Neural crest cell (in vitro differentiated cells): ENCODE measurements at regions not wholly inside any gene's neighbourhood (a gene's known extent, or its start where the extent isn't known, plus 50 kb on each side); places are given as distances from the start of the nearest gene placed in this dataset.

Experiments
- DNase-seq: peaks from one replicate; pipeline ENCODE4 v3.0.0; 2021; ENCODE audit warnings: low read depth, mixed read lengths, low spot score
- H3K27ac Mint-ChIP-seq: one replicate; pipeline ENCODE4 v1.8.0; 2021; ENCODE audit warnings: mild to moderate bottlenecking, mixed read lengths; ENCODE audit not compliant: unreplicated experiment
- H3K27me3 Mint-ChIP-seq: 2 replicates; pipeline ENCODE4 v1.8.0; 2021; ENCODE audit warnings: low read depth, mild to moderate bottlenecking, mixed read lengths
- H3K36me3 Mint-ChIP-seq: 2 replicates; pipeline ENCODE4 v1.8.0; 2021; ENCODE audit warnings: low read depth, mild to moderate bottlenecking, mixed read lengths
- H3K4me1 Mint-ChIP-seq: 2 replicates; pipeline ENCODE4 v1.8.0; 2021; ENCODE audit warnings: mixed read lengths
- H3K4me3 Mint-ChIP-seq: one replicate; pipeline ENCODE4 v1.8.0; 2021; ENCODE audit warnings: mild to moderate bottlenecking, mixed read lengths
- H3K9me3 Mint-ChIP-seq: 2 replicates; pipeline ENCODE4 v1.8.0; 2021; ENCODE audit warnings: mixed read lengths
- TF ChIP-seq, protein P1 (sequence below): fragments of 200-600 bp; sonication (generic); conservative IDR thresholded peaks from 2 replicates; pipeline ENCODE4 v1.5.0; 2021; ENCODE audit warnings: antibody characterized with exemption, mild to moderate bottlenecking

- no peak for DNase-seq
- Mint-ChIP-seq H3K27me3 (no peaks in the 10 kb centered on the region), H3K4me3 (no peak overlapping the region), H3K9me3 (peaks cover 3% of the 10 kb centered on the region), H3K27ac (no peak overlapping the region), H3K4me1 (peaks cover 15% of the 10 kb centered on the region), H3K36me3 (peaks cover 4% of the 10 kb centered on the region)
- TF ChIP-seq, protein P1, sequence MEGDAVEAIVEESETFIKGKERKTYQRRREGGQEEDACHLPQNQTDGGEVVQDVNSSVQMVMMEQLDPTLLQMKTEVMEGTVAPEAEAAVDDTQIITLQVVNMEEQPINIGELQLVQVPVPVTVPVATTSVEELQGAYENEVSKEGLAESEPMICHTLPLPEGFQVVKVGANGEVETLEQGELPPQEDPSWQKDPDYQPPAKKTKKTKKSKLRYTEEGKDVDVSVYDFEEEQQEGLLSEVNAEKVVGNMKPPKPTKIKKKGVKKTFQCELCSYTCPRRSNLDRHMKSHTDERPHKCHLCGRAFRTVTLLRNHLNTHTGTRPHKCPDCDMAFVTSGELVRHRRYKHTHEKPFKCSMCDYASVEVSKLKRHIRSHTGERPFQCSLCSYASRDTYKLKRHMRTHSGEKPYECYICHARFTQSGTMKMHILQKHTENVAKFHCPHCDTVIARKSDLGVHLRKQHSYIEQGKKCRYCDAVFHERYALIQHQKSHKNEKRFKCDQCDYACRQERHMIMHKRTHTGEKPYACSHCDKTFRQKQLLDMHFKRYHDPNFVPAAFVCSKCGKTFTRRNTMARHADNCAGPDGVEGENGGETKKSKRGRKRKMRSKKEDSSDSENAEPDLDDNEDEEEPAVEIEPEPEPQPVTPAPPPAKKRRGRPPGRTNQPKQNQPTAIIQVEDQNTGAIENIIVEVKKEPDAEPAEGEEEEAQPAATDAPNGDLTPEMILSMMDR = no peak
These were observed 126.8 kb downstream of the SKIDA1 start for GRCh38 chr10:21398563-21399231.

- H3K27ac Mint-ChIP-seq = no peak overlapping the region
- no peak overlapping the region for H3K4me3 Mint-ChIP-seq
- peaks cover 4% of the 10 kb centered on the region for H3K36me3 Mint-ChIP-seq
- H3K9me3 Mint-ChIP-seq = peaks cover 3% of the 10 kb centered on the region
- TF ChIP-seq, protein P1 = no peak
- no peaks in the 10 kb centered on the region for H3K27me3 Mint-ChIP-seq
- DNase-seq = no peak
- peaks cover 15% of the 10 kb centered on the region for H3K4me1 Mint-ChIP-seq
These were observed 128.6 kb downstream of the SKIDA1 start for GRCh38 chr10:21396889-21397288.

DNA sequence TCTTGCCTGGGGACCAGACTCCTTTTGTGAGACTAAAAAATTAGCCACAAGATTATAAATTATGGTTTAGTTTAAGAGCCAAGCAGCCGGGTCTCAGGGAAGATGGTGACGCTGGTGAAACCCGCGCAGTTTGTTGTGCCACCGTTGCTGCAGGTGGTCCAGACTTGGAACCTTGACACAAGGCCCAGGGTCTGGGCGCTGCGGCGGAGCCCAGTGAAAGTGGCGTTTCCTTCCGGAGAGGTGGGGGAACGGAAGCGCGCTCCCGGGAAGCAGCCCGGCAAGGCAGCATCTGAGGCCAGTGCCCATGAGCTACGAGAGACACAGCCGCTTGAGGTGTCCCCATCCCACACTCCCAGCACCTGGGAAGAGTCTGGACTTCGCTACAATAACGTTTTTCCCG is 131.6 kb downstream of the SKIDA1 start:
- no peak overlapping the region for H3K4me3 Mint-ChIP-seq
- no peak for DNase-seq
- no peak overlapping the region for H3K27ac Mint-ChIP-seq
- peaks cover 3% of the 10 kb centered on the region for H3K9me3 Mint-ChIP-seq
- peaks cover 4% of the 10 kb centered on the region for H3K36me3 Mint-ChIP-seq
- peaks cover 9% of the 10 kb centered on the region for H3K4me1 Mint-ChIP-seq
- TF ChIP-seq, protein P1 = no peak
- H3K27me3 Mint-ChIP-seq = no peaks in the 10 kb centered on the region

- peaks cover 20% of the 10 kb centered on the region for H3K4me1 Mint-ChIP-seq
- H3K27me3 Mint-ChIP-seq = no peaks in the 10 kb centered on the region
- DNase-seq = no peak
These were observed 136.9 kb downstream of the SKIDA1 start for GRCh38 chr10:21388589-21388988.

GRCh38 chr10:21387868-21388267 is 137.6 kb downstream of the SKIDA1 start:
- Mint-ChIP-seq H3K4me3 (peak overlapping the region; percentile 33), H3K27ac (peak overlapping the region; percentile 47)

More at GRCh38 chr10:21388589-21388988, 136.9 kb downstream of the SKIDA1 start:
- no peaks in the 10 kb centered on the region for H3K9me3 Mint-ChIP-seq
- peak overlapping the region; percentile 29 for H3K4me3 Mint-ChIP-seq
- peak overlapping the region; percentile 28 for H3K27ac Mint-ChIP-seq
- no peaks in the 10 kb centered on the region for H3K36me3 Mint-ChIP-seq
- TF ChIP-seq, protein P1 = no peak

More at GRCh38 chr10:21387868-21388267, 137.6 kb downstream of the SKIDA1 start:
- TF ChIP-seq, protein P1 = no peak
- Mint-ChIP-seq H3K36me3 (no peaks in the 10 kb centered on the region), H3K9me3 (no peaks in the 10 kb centered on the region), H3K27me3 (no peaks in the 10 kb centered on the region), H3K4me1 (peaks cover 20% of the 10 kb centered on the region)
- no peak for DNase-seq
